ENCODE measurements at regions not wholly inside any gene's neighbourhood (a gene's known extent, or its start where the extent isn't known, plus 50 kb on each side); places are given as distances from the start of the nearest gene placed in this dataset.

DNA sequence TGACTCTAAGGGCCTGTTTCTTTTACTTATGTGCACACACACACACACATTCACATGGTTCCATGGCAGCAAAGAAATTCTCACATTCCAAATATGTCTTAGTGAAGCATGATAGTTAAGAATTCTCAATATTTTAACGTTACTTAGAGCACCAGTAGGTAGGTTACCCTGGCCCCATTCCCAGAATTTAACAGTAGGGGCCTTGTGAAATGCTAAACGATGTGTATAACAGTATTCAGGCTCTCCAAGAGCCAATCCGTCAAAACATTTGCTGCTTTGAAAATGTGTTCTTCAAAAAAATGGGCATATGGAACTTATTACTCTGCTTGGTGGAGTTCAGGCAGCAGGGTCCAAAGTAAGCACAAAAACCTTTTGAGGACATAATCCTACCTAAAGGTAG lies 93.7 kb upstream of the DAB2 start:
- no peaks in the 10 kb centered on the region for H3K27me3 ChIP-seq
- H3K9me3 ChIP-seq, result no peaks in the 10 kb centered on the region
- H3K4me3 ChIP-seq, result no peak overlapping the region
- H3K36me3 ChIP-seq, result no peaks in the 10 kb centered on the region
- TF ChIP-seq POLR2A (IDR thresholded peaks at IDR 0.05), result no peak
- TF ChIP-seq, protein P1, sequence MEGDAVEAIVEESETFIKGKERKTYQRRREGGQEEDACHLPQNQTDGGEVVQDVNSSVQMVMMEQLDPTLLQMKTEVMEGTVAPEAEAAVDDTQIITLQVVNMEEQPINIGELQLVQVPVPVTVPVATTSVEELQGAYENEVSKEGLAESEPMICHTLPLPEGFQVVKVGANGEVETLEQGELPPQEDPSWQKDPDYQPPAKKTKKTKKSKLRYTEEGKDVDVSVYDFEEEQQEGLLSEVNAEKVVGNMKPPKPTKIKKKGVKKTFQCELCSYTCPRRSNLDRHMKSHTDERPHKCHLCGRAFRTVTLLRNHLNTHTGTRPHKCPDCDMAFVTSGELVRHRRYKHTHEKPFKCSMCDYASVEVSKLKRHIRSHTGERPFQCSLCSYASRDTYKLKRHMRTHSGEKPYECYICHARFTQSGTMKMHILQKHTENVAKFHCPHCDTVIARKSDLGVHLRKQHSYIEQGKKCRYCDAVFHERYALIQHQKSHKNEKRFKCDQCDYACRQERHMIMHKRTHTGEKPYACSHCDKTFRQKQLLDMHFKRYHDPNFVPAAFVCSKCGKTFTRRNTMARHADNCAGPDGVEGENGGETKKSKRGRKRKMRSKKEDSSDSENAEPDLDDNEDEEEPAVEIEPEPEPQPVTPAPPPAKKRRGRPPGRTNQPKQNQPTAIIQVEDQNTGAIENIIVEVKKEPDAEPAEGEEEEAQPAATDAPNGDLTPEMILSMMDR (IDR thresholded peaks at IDR 0.05), result no peak
- intact Hi-C loops (cut with DNase I; ENCODE audit: low total_unique reads), result no loop called here
- H3K4me1 ChIP-seq, result no peaks in the 10 kb centered on the region
- H3K27ac ChIP-seq, result no peak overlapping the region
- no peak for DNase-seq

DNA sequence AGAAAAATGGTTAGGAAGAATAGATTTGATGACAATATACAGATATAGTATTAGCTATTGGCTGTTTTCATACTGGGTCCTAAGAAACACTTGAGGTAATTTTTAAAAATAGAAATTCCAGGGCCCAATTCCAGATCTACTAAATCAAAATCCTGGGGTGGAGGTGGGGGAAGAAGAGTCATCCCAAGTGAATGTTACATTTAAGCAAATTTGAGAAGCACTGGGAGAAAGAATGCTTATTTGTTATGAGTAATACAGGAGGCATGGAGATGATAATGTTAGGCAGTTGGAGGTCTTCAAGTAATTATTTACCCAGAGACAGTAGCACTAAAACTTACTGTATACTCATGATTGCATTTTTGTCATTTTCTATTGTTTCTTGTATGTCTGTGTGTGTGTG lies 93.0 kb upstream of the DAB2 start:
- no peaks in the 10 kb centered on the region for H3K36me3 ChIP-seq
- intact Hi-C loops (cut with DNase I; ENCODE audit: low total_unique reads), result no loop called here
- no peak for DNase-seq
- no peak overlapping the region for H3K4me3 ChIP-seq
- no peaks in the 10 kb centered on the region for H3K4me1 ChIP-seq
- no peaks in the 10 kb centered on the region for H3K9me3 ChIP-seq
- H3K27me3 ChIP-seq, result no peaks in the 10 kb centered on the region
- TF ChIP-seq, protein P1 (IDR thresholded peaks at IDR 0.05), result no peak
- no peak for TF ChIP-seq POLR2A (IDR thresholded peaks at IDR 0.05)
- no peak overlapping the region for H3K27ac ChIP-seq

DNA sequence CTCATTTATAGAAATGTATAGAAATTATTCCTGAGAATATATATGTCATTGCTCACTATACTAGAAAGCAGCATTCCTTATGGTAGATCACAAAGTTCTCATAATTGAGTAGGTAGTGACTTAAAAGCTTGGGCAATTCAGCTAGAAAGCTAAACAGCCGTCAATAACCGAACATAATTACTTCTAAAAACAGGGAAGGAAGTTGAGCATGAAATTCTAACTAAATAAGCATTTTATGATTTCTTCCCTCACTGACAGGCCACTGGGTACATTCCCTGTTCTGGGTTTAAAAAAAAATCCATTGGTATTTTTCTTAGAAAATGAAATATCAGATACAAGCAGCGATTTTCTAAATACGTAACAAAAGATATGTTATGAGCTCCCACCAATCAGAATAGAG lies 91.1 kb upstream of the DAB2 start:
- H3K36me3 ChIP-seq, result no peaks in the 10 kb centered on the region
- intact Hi-C loops (cut with DNase I; ENCODE audit: low total_unique reads), result no loop called here
- no peak for DNase-seq
- TF ChIP-seq, protein P1 (IDR thresholded peaks at IDR 0.05), result no peak
- no peak for TF ChIP-seq POLR2A (IDR thresholded peaks at IDR 0.05)
- no peaks in the 10 kb centered on the region for H3K9me3 ChIP-seq
- H3K27me3 ChIP-seq, result no peaks in the 10 kb centered on the region
- no peak overlapping the region for H3K27ac ChIP-seq
- no peaks in the 10 kb centered on the region for H3K4me1 ChIP-seq
- H3K4me3 ChIP-seq, result no peak overlapping the region

DNA sequence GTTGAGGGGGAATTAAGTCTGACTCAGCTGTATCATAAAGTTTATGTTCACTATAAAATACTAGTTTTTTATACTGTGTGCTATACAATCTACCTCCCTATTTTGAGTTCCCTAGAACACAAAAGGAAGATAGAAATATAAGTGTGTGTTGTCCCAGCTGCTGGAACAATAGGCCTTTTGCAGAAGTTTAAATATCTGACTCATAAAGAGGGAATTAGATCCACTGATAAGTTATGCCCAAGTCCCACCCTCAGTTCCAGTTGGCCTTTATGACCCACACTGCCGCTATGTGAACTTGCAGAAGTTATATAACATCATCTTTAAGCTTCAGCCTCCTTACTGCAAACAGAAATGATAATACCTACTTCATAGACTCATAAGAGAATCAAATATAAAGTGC lies 88.5 kb upstream of the DAB2 start:
- Histone ChIP-seq H3K36me3 (no peaks in the 10 kb centered on the region), H3K9me3 (no peaks in the 10 kb centered on the region), H3K4me3 (no peak overlapping the region), H3K4me1 (no peaks in the 10 kb centered on the region), H3K27ac (no peak overlapping the region), H3K27me3 (no peaks in the 10 kb centered on the region)
- no peak for DNase-seq
- intact Hi-C loops (cut with DNase I; ENCODE audit: low total_unique reads), result no loop called here
- no peak for TF ChIP-seq POLR2A (IDR thresholded peaks at IDR 0.05)
- TF ChIP-seq, protein P1 (IDR thresholded peaks at IDR 0.05), result no peak

DNA sequence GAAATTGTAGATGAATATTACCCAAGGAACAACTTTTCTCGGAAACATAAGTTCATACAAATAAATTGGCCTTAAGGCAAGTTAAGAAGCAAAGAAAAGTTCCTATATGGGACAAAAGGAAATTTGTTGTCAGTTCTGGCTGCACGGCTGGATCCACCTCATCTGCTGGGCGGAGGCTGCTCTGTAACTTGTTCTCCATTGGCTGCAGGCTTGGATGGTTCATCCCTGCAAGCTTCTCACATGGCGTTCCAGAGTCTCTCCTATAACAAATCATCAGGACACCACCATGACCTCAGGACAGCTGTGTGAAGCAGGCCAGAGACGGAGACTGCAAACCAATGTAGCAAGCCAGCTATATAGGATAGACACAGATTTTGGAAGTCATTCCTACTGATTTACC lies 81.4 kb upstream of the DAB2 start:
- no peaks in the 10 kb centered on the region for H3K36me3 ChIP-seq
- H3K9me3 ChIP-seq, result no peaks in the 10 kb centered on the region
- no peak overlapping the region for H3K27ac ChIP-seq
- H3K4me3 ChIP-seq, result no peak overlapping the region
- DNase-seq, result peak in 1 of 2 donors; percentile 33
- intact Hi-C loops (cut with DNase I; ENCODE audit: low total_unique reads), result no loop called here
- TF ChIP-seq, protein P1 (IDR thresholded peaks at IDR 0.05), result no peak
- TF ChIP-seq POLR2A (IDR thresholded peaks at IDR 0.05), result no peak
- no peaks in the 10 kb centered on the region for H3K27me3 ChIP-seq
- H3K4me1 ChIP-seq, result no peaks in the 10 kb centered on the region

Measured in uterus (tissue), 3 donors.